SK-N-SH (cell line): ENCODE measurements at regions not wholly inside any gene's neighbourhood (a gene's known extent, or its start where the extent isn't known, plus 50 kb on each side); places are given as distances from the start of the nearest gene placed in this dataset.
A peak's percentile ranks its signal among the peaks of the same experiment; 100 is the strongest.

Experiments
- CTCF ChIA-PET: fragments of 300-600, 350-600 bp; formaldehyde crosslinking; extraction: SDS; loops from one replicate; lab custom pipeline; 2021; lab: Yijun Ruan, JAX
- POLR2A ChIA-PET: fragments of 350-600 bp; sonication (Branson Sonifier 250); formaldehyde crosslinking; extraction: SDS; loops from one replicate; lab custom pipeline; 2020; ENCODE audit warnings: antibody characterized with exemption, inconsistent platforms; lab: Yijun Ruan, JAX
- DNase-seq: peaks from one replicate; pipeline ENCODE4 v3.0.0; 2012
- H2AFZ ChIP-seq: fragments of 200-600 bp; sonication (generic); 2 replicates; pipeline ENCODE4 v1.8.1; 2016; ENCODE audit warnings: antibody characterized with exemption, mild to moderate bottlenecking, low read depth
- H3F3A ChIP-seq: fragments of 200-600 bp; sonication (generic); replicated peaks from 2 replicates; pipeline ENCODE3; 2016; ENCODE audit warnings: antibody characterized with exemption, mild to moderate bottlenecking; ENCODE audit not compliant: insufficient read depth
- H3K27ac ChIP-seq, 2 experiments: fragments of 200-500 bp in 1 of 2; fragments of 200-600 bp in 1 of 2; sonication (Bioruptor generic) in 1 of 2; sonication (generic), shearing (Covaris generic) in 1 of 2; 2 replicates each; pipeline versions ENCODE4 v1.5.1 to v1.6.1; 2014 to 2016; ENCODE audit warnings: low read depth in 2 of 2, inconsistent platforms in 1 of 2, low read length in 1 of 2, mild to moderate bottlenecking in 1 of 2, mixed read lengths in 1 of 2
- H3K27me3 ChIP-seq: fragments of 200-600 bp; sonication (generic), shearing (Covaris generic); 2 replicates; pipeline ENCODE4 v1.6.1; 2016; ENCODE audit warnings: mixed run types; ENCODE audit not compliant: insufficient read depth
- H3K36me3 ChIP-seq, 2 experiments: fragments of 200-500 bp in 1 of 2; fragments of 200-600 bp in 1 of 2; sonication (Bioruptor generic) in 1 of 2; sonication (generic) in 1 of 2; replicated peaks in 1 of 2; 2 replicates each; pipeline versions ENCODE3 to v1.5.1; 2014 to 2016; ENCODE audit warnings: low read length in 1 of 2, mild to moderate bottlenecking in 1 of 2; ENCODE audit not compliant: insufficient read depth in 2 of 2, control insufficient read depth in 1 of 2
- H3K4me1 ChIP-seq, 2 experiments: fragments of 200-500 bp in 1 of 2; fragments of 200-600 bp in 1 of 2; sonication (Bioruptor generic) in 1 of 2; sonication (generic), shearing (Covaris generic) in 1 of 2; 2 replicates each; pipeline versions ENCODE4 v1.5.1 to v1.6.1; 2014 to 2016; ENCODE audit warnings: low read depth in 1 of 2, low read length in 1 of 2, mixed run types in 1 of 2; ENCODE audit not compliant: insufficient read depth in 2 of 2, control insufficient read depth in 1 of 2
- H3K4me2 ChIP-seq: fragments of 200-600 bp; sonication (generic), shearing (Covaris generic); 2 replicates; pipeline ENCODE4 v1.6.1; 2017; ENCODE audit warnings: mixed run types
- H3K4me3 ChIP-seq, 2 experiments: fragments of 200-500 bp in 1 of 2; fragments of 200-600 bp in 1 of 2; sonication (Bioruptor generic) in 1 of 2; sonication (generic), shearing (Covaris generic) in 1 of 2; 2 replicates each; pipeline versions ENCODE4 v1.5.1 to v1.8.1; 2014 to 2016; ENCODE audit warnings: low read depth in 2 of 2, inconsistent platforms in 1 of 2, low read length in 1 of 2, mild to moderate bottlenecking in 1 of 2, mixed read lengths in 1 of 2, moderate library complexity in 1 of 2
- H3K79me2 ChIP-seq: fragments of 200-600 bp; sonication (generic); 2 replicates; pipeline ENCODE4 v1.8.1; 2017; ENCODE audit warnings: mild to moderate bottlenecking; ENCODE audit not compliant: insufficient read depth
- H3K9ac ChIP-seq: fragments of 200-600 bp; sonication (generic); 2 replicates; pipeline ENCODE4 v1.6.1; 2017; ENCODE audit warnings: mixed run types
- H3K9me2 ChIP-seq: fragments of 200-600 bp; sonication (generic); 2 replicates; pipeline ENCODE4 v1.6.1; 2017; ENCODE audit warnings: mixed run types
- H3K9me3 ChIP-seq: fragments of 200-600 bp; sonication (generic); 2 replicates; pipeline ENCODE4 v1.6.1; 2017; ENCODE audit warnings: mixed run types, mild to moderate bottlenecking, moderate library complexity
- H4K20me1 ChIP-seq: fragments of 200-600 bp; sonication (generic); 2 replicates; pipeline ENCODE4 v1.6.1; 2017; ENCODE audit warnings: mild to moderate bottlenecking, mixed run types; ENCODE audit not compliant: insufficient read depth
- CHD2 ChIP-seq: fragments of 150-350 bp; IDR thresholded peaks from 2 replicates; pipeline ENCODE4 v1.6.1; 2018; ENCODE audit warnings: low read length; ENCODE audit not compliant: partially characterized antibody
- CTCF ChIP-seq: fragments of 200-600 bp; sonication (generic); IDR thresholded peaks from 2 replicates; pipeline ENCODE4 v1.6.1; 2017; ENCODE audit warnings: antibody characterized with exemption, mild to moderate bottlenecking, moderate library complexity
- EZH2phosphoT487 ChIP-seq: fragments of 200-600 bp; sonication (generic); IDR thresholded peaks from 2 replicates; pipeline ENCODE4 v1.6.1; 2017; ENCODE audit warnings: low read depth, mixed run types, mild to moderate bottlenecking, antibody characterized with exemption, moderate library complexity, borderline replicate concordance
- FOXJ3 ChIP-seq: sonication (generic); formaldehyde crosslinking; IDR thresholded peaks from 2 replicates; pipeline ENCODE4 v1.5.1; 2020; ENCODE audit warnings: mild to moderate bottlenecking, missing genetic modification reagents
- GABPA ChIP-seq: IDR thresholded peaks from 2 replicates; pipeline ENCODE4 v1.4.0; 2012; ENCODE audit warnings: low read depth, mild to moderate bottlenecking
- MXI1 ChIP-seq: IDR thresholded peaks from 2 replicates; pipeline ENCODE4 v1.6.1; 2012; ENCODE audit warnings: mild to moderate bottlenecking, low read depth, low read length, improper control_type of control experiment
- NRF1 ChIP-seq: IDR thresholded peaks from 2 replicates; pipeline ENCODE4 v1.6.1; 2012; ENCODE audit warnings: low read depth, mild to moderate bottlenecking, low read length
- PBX3 ChIP-seq: IDR thresholded peaks from 2 replicates; pipeline ENCODE4; 2012
- RAD21 ChIP-seq: IDR thresholded peaks from 2 replicates; pipeline ENCODE4 v1.6.1; 2012; ENCODE audit warnings: mild to moderate bottlenecking, low read length
- RXRA ChIP-seq: IDR thresholded peaks from 2 replicates; pipeline ENCODE4 v1.4.0; 2012; ENCODE audit warnings: low read depth, mild to moderate bottlenecking, borderline replicate concordance
- SIN3A ChIP-seq: IDR thresholded peaks from 2 replicates; pipeline ENCODE4 v1.6.1; 2012; ENCODE audit warnings: low read depth, mild to moderate bottlenecking, low read length, moderate library complexity, borderline replicate concordance
- TAF1 ChIP-seq: IDR thresholded peaks from 2 replicates; pipeline ENCODE4 v1.6.1; 2012; ENCODE audit warnings: low read depth, mild to moderate bottlenecking, low read length, moderate library complexity, borderline replicate concordance
- TCF12 ChIP-seq: IDR thresholded peaks from 2 replicates; pipeline ENCODE4 v1.4.0; 2012
- USF2 ChIP-seq: fragments of 150-350 bp; IDR thresholded peaks from 2 replicates; pipeline ENCODE4 v1.6.1; 2017; ENCODE audit warnings: antibody characterized with exemption, low read length, low read depth, borderline replicate concordance
- WGBS: methylation state at CpG from one replicate; pipeline ENCODE4 v1.1.6; 2017; ENCODE audit warnings: low lambda C conversion rate; 5-methylcytosine and 5-hydroxymethylcytosine counted together

- TF ChIP-seq CTCF: no peak
- TF ChIP-seq TCF12: no peak
- TF ChIP-seq CHD2: no peak
- TF ChIP-seq, all 33 proteins: peak for 0
Measured at GRCh38 chr16:51657848-51658247, 506.8 kb upstream of the SALL1 start (continued).

GRCh38 chr16:51655249-51655648 lies 504.2 kb upstream of the SALL1 start:
- POLR2A ChIA-PET: no interaction called here
- CTCF ChIA-PET: interaction anchor here (0.7 kb wide), 1 partner anchor 44 kb away, joined by 3 read pairs; no protein-coding TSS in a partner anchor
- H3K9me3 ChIP-seq: no peaks in the 10 kb centered on the region

GRCh38 chr16:51651061-51651466 lies 500.0 kb upstream of the SALL1 start:
- Histone ChIP-seq H3K27ac (no peak overlapping the region), H3K4me2 (no peak overlapping the region), H3K36me3 (no peaks in the 10 kb centered on the region), H3K4me3 (no peak overlapping the region), H3K9me3 (no peaks in the 10 kb centered on the region), H3K27me3 (no peaks in the 10 kb centered on the region), H2AFZ (no peak overlapping the region), H3K9ac (no peak overlapping the region), H3F3A (no peaks in the 10 kb centered on the region), H4K20me1 (no peaks in the 10 kb centered on the region), H3K79me2 (no peaks in the 10 kb centered on the region), H3K9me2 (no peaks in the 10 kb centered on the region), H3K4me1 (peaks cover 0 to 5% of the 10 kb centered on the region in 2 experiments; a peak in 1 of 4 replicates)
- no peak for TF ChIP-seq PBX3
- TF ChIP-seq TCF12: no peak
- no peak for TF ChIP-seq SIN3A
- TF ChIP-seq RAD21: no peak
- TF ChIP-seq NRF1: no peak
- no peak for TF ChIP-seq EZH2phosphoT487
- no peak for TF ChIP-seq GABPA
- no peak for TF ChIP-seq CTCF
- TF ChIP-seq TAF1: no peak
- TF ChIP-seq CHD2: no peak
- TF ChIP-seq FOXJ3 (CRISPR knock-in tag): no peak
- TF ChIP-seq USF2: no peak
- no peak for TF ChIP-seq MXI1
- WGBS: 67% methylated on average over 10 of the region's 15 CpGs
- ChIA-PET CTCF (interaction anchor here (1.1 to 1.5 kb wide), 5 partner anchors 10 to 33 kb away, joined by 3 to 4 read pairs (median 3); no protein-coding TSS in a partner anchor), POLR2A (no interaction called here)
- peak; percentile 41 for DNase-seq

More at GRCh38 chr16:51655249-51655648, 504.2 kb upstream of the SALL1 start:
- Histone ChIP-seq H3K4me1 (peaks cover 0 to 7% of the 10 kb centered on the region in 2 experiments; a peak in 1 of 4 replicates), H3K27me3 (no peaks in the 10 kb centered on the region), H3K4me2 (no peak overlapping the region), H4K20me1 (no peaks in the 10 kb centered on the region), H3K27ac (no peak overlapping the region), H3F3A (no peaks in the 10 kb centered on the region), H3K79me2 (no peaks in the 10 kb centered on the region), H3K9ac (no peak overlapping the region), H3K9me2 (no peaks in the 10 kb centered on the region), H3K4me3 (no peak overlapping the region), H3K36me3 (no peaks in the 10 kb centered on the region), H2AFZ (no peak overlapping the region)
- WGBS: 21% methylated on average over 2 of the region's 2 CpGs
- no peak for TF ChIP-seq RXRA
- DNase-seq: no peak
